ENCODE measurements at regions not wholly inside any gene's neighbourhood (a gene's known extent, or its start where the extent isn't known, plus 50 kb on each side); places are given as distances from the start of the nearest gene placed in this dataset.

DNA sequence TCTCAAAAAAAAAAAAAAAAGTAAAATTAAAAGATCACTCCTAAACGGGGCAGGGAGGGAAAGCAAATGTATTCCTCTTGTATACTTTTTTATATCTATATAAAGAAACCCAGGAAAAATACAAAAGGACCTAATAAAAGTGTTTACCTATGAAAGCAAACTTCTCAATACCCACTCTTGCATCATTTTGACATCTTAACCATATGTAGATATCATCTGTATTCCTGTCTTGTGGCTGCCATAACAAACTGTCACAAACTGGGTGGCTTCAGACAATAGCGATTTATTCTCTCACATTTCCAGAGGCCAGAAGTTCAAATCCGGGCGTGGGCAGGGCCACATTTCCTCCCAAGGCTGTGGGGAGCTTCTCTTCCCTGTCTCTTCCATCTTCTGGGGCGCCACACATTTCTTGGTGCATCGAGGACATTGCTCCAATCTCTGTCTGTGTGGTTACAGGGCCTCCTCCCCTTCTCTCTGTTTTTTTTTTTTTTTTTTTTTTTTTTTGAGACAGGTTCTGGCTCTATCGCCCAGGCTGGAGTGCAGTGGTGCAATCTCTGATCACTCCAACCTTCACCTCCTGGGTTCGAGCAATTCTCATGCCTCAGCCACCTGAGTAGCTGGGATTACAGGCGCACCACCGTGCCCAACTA, 58.4 kb upstream of the IL17B start:
- Histone ChIP-seq H3K36me3 (ENCODE audit: control insufficient read depth, insufficient read depth, low read length) (no peaks in the 10 kb centered on the region), H3K27me3 (replicated peaks; ENCODE audit: control insufficient read depth, insufficient read depth, low read length) (no peaks in the 10 kb centered on the region), H3K4me3 (replicated peaks; ENCODE audit: low read depth, low read length) (no peak overlapping the region)
- DNase-seq (ENCODE audit: extremely low read depth, insufficient read length), result no peak
- TF ChIP-seq, protein P1, sequence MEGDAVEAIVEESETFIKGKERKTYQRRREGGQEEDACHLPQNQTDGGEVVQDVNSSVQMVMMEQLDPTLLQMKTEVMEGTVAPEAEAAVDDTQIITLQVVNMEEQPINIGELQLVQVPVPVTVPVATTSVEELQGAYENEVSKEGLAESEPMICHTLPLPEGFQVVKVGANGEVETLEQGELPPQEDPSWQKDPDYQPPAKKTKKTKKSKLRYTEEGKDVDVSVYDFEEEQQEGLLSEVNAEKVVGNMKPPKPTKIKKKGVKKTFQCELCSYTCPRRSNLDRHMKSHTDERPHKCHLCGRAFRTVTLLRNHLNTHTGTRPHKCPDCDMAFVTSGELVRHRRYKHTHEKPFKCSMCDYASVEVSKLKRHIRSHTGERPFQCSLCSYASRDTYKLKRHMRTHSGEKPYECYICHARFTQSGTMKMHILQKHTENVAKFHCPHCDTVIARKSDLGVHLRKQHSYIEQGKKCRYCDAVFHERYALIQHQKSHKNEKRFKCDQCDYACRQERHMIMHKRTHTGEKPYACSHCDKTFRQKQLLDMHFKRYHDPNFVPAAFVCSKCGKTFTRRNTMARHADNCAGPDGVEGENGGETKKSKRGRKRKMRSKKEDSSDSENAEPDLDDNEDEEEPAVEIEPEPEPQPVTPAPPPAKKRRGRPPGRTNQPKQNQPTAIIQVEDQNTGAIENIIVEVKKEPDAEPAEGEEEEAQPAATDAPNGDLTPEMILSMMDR (IDR thresholded peaks at IDR 0.05; ENCODE audit: insufficient read depth, low read length, poor library complexity, severe bottlenecking), result no peak

DNA sequence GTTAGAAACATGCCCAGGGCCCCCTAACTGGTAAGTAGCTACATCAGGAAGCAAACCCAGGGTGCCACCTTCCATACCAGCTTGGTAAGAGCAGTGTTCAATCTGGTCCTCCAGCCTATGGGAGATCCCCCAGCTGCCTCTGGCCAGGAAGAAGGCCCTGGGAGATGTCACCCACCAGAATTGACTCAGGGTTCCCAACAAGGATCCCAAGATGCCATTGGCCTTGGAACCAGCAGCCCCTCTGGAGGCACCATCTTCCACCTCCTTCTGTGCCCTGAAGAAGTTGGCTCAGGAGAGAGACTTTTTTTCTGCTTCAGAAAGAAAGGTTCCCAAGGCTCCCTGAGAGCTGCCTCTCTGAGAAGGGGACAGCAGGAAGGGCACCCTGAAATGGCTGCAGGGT, 56.6 kb upstream of the IL17B start:
- TF ChIP-seq, protein P1 (IDR thresholded peaks at IDR 0.05; ENCODE audit: insufficient read depth, low read length, poor library complexity, severe bottlenecking), result no peak
- H3K4me3 ChIP-seq (replicated peaks; ENCODE audit: low read depth, low read length), result no peak overlapping the region
- no peaks in the 10 kb centered on the region for H3K27me3 ChIP-seq (replicated peaks; ENCODE audit: control insufficient read depth, insufficient read depth, low read length)
- no peak for DNase-seq (ENCODE audit: extremely low read depth, insufficient read length)
- no peaks in the 10 kb centered on the region for H3K36me3 ChIP-seq (ENCODE audit: control insufficient read depth, insufficient read depth, low read length)

DNA sequence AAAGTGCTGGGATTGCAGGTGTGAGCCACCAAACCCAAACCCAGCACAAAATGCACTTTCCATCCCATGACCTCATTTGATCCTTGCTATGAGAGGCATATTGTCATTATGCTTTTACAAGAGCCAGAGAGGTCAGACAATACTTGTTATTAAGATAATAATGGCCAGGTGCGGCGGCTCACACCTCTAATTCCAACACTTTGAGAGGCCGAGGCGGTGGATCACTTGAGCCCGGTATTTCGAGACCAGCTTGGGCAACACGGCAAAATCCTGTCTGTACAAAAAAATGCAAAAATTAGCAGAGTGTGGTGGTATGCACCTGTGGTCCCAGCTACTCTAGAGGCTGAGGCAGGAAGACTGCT, 55.9 kb upstream of the IL17B start:
- no peak for DNase-seq (ENCODE audit: extremely low read depth, insufficient read length)
- H3K36me3 ChIP-seq (ENCODE audit: control insufficient read depth, insufficient read depth, low read length), result no peaks in the 10 kb centered on the region
- no peaks in the 10 kb centered on the region for H3K27me3 ChIP-seq (replicated peaks; ENCODE audit: control insufficient read depth, insufficient read depth, low read length)
- TF ChIP-seq, protein P1 (IDR thresholded peaks at IDR 0.05; ENCODE audit: insufficient read depth, low read length, poor library complexity, severe bottlenecking), result no peak
- no peak overlapping the region for H3K4me3 ChIP-seq (replicated peaks; ENCODE audit: low read depth, low read length)

DNA sequence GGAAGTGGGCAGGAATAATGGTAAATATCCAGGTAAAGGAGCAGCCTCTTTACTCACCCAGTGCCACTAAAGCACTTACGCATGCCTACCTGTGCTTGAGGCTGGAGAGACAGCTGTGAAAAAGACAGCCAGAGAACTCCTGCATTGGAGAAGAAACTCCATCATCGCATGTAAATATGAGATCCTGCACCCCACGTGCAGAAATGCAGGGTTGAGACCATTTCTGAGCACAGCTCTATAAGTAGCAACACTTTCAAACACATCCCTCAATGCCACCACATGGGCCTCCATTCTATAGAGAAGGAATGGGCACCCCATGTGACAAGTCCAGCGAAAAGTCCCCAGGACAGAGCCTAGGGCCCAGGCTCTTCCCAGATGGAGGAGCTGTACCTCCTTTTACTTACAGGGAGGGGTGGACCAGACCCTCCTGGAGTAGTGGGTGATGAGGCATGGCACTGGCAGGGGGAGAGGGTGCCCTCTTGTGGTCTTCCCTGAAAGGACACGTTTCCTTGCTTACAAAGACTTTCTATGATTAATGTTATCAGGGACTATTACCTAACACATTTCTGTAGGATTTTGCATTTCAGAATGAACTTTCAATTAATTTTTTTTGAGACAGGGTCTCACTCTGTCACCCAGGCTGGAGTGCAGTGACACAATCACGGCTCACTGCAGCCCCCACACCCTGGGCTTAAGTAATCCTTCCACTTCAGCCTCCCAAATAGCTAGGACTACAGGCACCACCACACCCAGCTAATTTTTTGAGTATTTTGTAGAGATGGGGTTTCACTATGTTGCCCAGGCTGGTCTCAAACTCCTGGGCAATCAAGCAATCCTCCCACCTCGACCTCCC, 55.3 kb upstream of the IL17B start:
- TF ChIP-seq, protein P1 (IDR thresholded peaks at IDR 0.05; ENCODE audit: insufficient read depth, low read length, poor library complexity, severe bottlenecking), result peak; percentile 83
- Histone ChIP-seq H3K4me3 (replicated peaks; ENCODE audit: low read depth, low read length) (no peak overlapping the region), H3K36me3 (ENCODE audit: control insufficient read depth, insufficient read depth, low read length) (no peaks in the 10 kb centered on the region), H3K27me3 (replicated peaks; ENCODE audit: control insufficient read depth, insufficient read depth, low read length) (no peaks in the 10 kb centered on the region)
- DNase-seq (ENCODE audit: extremely low read depth, insufficient read length), result no peak

DNA sequence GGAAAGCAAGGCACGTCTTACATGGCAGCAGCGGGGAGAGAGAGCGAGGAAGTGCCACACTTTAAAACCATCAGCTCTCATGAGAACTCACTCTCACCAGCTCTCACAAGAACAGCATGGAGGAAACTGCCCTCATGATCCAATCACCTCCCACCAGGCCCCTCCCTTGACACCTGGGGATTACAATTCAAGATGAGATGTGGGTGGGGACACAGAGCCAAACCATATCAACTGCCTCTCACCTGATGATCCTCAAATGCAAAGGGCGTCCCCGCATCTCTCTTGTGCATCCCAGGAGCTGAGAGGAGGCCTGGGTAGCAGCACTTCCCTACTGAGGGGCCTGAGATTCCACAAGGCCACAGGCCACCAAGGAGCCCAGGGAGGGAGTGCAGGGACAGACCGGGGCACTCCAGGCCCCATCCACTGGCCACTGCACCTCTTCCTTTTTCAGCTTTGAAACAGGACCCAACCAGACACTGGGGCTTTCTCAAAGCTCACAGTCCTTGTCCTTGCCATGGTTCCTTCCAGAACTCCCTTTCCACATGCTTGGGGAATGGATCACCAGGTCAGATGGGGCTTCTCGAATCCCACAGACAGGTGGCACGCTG, 54.5 kb upstream of the IL17B start:
- no peak overlapping the region for H3K4me3 ChIP-seq (replicated peaks; ENCODE audit: low read depth, low read length)
- TF ChIP-seq, protein P1 (IDR thresholded peaks at IDR 0.05; ENCODE audit: insufficient read depth, low read length, poor library complexity, severe bottlenecking), result no peak
- no peaks in the 10 kb centered on the region for H3K27me3 ChIP-seq (replicated peaks; ENCODE audit: control insufficient read depth, insufficient read depth, low read length)
- H3K36me3 ChIP-seq (ENCODE audit: control insufficient read depth, insufficient read depth, low read length), result no peaks in the 10 kb centered on the region
- DNase-seq (ENCODE audit: extremely low read depth, insufficient read length), result no peak
